ENCODE measurements at regions not wholly inside any gene's neighbourhood (a gene's known extent, or its start where the extent isn't known, plus 50 kb on each side); places are given as distances from the start of the nearest gene placed in this dataset.

- DNase-seq (ENCODE audit: extremely low spot score, unreplicated experiment), result no peak
- no peak for TF ChIP-seq CTCF (conservative IDR thresholded peaks at IDR 0.05)
- Mint-ChIP-seq H3K4me3 (no peak overlapping the region), H3K9me3 (peaks cover 20% of the 10 kb centered on the region), H3K36me3 (peaks cover 7% of the 10 kb centered on the region), H3K27ac (no peak overlapping the region), H3K4me1 (ENCODE audit: unreplicated experiment) (peaks cover 24% of the 10 kb centered on the region), H3K27me3 (peaks cover 14% of the 10 kb centered on the region)
Measured at GRCh38 chr7:42761486-42761885, 150.4 kb downstream of the C7orf25 start.

GRCh38 chr7:42758124-42758523, 153.7 kb downstream of the C7orf25 start:
- TF ChIP-seq CTCF (conservative IDR thresholded peaks at IDR 0.05), result no peak
- Mint-ChIP-seq H3K4me1 (ENCODE audit: unreplicated experiment) (peaks cover 31% of the 10 kb centered on the region), H3K4me3 (no peak overlapping the region), H3K36me3 (peaks cover 4% of the 10 kb centered on the region), H3K9me3 (peaks cover 11% of the 10 kb centered on the region), H3K27ac (no peak overlapping the region), H3K27me3 (peaks cover 5% of the 10 kb centered on the region)
- no peak for DNase-seq (ENCODE audit: extremely low spot score, unreplicated experiment)

GRCh38 chr7:42756841-42757240, 155.0 kb downstream of the C7orf25 start:
- Mint-ChIP-seq H3K27me3 (no peaks in the 10 kb centered on the region), H3K9me3 (peaks cover 8% of the 10 kb centered on the region), H3K4me1 (ENCODE audit: unreplicated experiment) (peaks cover 37% of the 10 kb centered on the region), H3K27ac (no peak overlapping the region), H3K36me3 (peaks cover 4% of the 10 kb centered on the region), H3K4me3 (no peak overlapping the region)
- no peak for TF ChIP-seq CTCF (conservative IDR thresholded peaks at IDR 0.05)
- no peak for DNase-seq (ENCODE audit: extremely low spot score, unreplicated experiment)

DNA sequence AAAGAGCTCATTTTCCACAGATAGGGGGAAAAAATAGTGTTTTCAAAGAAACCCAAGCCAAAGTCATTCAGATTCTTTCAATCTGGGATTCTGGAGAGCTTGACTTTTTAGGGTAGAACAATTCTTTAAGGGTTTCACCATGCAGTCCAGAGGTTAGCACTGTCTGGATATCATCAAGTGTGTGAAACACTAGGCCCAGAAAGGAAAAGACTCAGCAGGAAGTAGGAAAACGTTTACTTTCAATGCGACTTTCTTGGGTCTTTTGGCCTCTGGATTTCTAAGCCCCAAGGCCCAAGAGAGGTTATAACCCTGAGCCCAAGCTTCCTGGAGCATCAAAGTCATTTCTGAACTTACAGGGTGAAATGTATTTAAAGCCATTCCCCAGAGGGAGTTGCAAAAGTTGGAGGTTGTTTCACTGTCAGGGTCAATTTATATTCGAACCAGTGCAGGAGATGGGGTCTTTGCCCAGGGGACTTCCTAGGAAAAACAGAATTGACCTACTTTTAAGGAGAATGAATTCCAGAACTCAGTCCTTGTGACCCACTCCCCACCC, 158.0 kb downstream of the C7orf25 start:
- peak overlapping the region; percentile 17 for H3K27ac Mint-ChIP-seq
- peaks cover 12% of the 10 kb centered on the region for H3K36me3 Mint-ChIP-seq
- no peak for DNase-seq (ENCODE audit: extremely low spot score, unreplicated experiment)
- H3K4me3 Mint-ChIP-seq, result no peak overlapping the region
- peaks cover 13% of the 10 kb centered on the region for H3K9me3 Mint-ChIP-seq
- peaks cover 37% of the 10 kb centered on the region for H3K4me1 Mint-ChIP-seq (ENCODE audit: unreplicated experiment)
- no peaks in the 10 kb centered on the region for H3K27me3 Mint-ChIP-seq
- TF ChIP-seq CTCF (conservative IDR thresholded peaks at IDR 0.05), result no peak

GRCh38 chr7:42753367-42753766, 158.5 kb downstream of the C7orf25 start:
- Mint-ChIP-seq H3K27ac (peak overlapping the region; percentile 17), H3K27me3 (no peaks in the 10 kb centered on the region), H3K9me3 (peaks cover 9% of the 10 kb centered on the region), H3K4me1 (ENCODE audit: unreplicated experiment) (peaks cover 37% of the 10 kb centered on the region), H3K4me3 (no peak overlapping the region), H3K36me3 (peaks cover 8% of the 10 kb centered on the region)
- no peak for DNase-seq (ENCODE audit: extremely low spot score, unreplicated experiment)
- TF ChIP-seq CTCF (conservative IDR thresholded peaks at IDR 0.05), result no peak

DNA sequence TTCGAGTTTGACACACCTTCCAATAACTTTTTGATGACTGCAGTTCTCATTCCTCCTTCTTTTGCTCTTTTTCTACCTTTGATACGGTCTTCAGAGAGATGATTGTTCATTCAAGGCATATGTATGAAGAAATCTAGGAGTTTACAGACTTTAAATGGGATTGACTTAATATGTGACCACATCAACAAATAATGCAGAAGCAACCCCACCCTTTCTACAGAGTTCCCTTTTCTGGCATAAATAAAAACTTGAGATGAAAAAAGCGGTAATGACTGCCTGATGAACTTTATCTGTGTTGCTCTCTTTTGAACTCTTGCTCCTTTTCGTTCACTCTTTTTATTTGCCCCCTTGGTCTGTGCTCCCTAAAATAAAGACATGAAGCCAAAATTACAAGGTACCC, 161.7 kb downstream of the C7orf25 start:
- H3K9me3 Mint-ChIP-seq, result peaks cover 9% of the 10 kb centered on the region
- TF ChIP-seq CTCF (conservative IDR thresholded peaks at IDR 0.05), result no peak
- H3K4me3 Mint-ChIP-seq, result no peak overlapping the region
- no peaks in the 10 kb centered on the region for H3K27me3 Mint-ChIP-seq
- no peak overlapping the region for H3K27ac Mint-ChIP-seq
- H3K4me1 Mint-ChIP-seq (ENCODE audit: unreplicated experiment), result peaks cover 46% of the 10 kb centered on the region
- DNase-seq (ENCODE audit: extremely low spot score, unreplicated experiment), result no peak
- H3K36me3 Mint-ChIP-seq, result peaks cover 8% of the 10 kb centered on the region
